ENCODE measurements at regions not wholly inside any gene's neighbourhood (a gene's known extent, or its start where the extent isn't known, plus 50 kb on each side); places are given as distances from the start of the nearest gene placed in this dataset.

DNA sequence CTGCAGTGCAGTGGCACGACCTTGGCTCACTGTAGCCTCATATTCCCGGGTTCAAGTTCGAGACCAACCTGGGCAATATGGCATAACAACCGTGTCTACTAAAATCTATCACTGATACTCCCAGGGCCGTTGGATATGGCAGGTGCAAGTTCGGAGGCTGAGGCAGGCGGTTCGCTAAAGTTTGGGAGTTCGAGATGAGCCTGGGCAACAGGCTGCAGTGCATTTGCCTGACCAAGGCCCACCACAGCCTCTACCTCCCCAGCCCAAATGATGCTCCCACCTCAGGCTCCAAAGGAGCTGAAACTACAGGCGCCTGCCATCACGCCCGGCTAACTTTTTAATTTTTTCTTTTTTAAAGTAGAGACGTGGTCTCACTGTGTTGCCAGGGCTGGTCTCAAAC lies 177.1 kb upstream of the ALG10B start:
- no peaks in the 10 kb centered on the region for H3K9me3 Mint-ChIP-seq (ENCODE audit: low read depth)
- DNase-seq (ENCODE audit: low spot score): no peak
- peaks cover 7% of the 10 kb centered on the region for H3K4me1 Mint-ChIP-seq (ENCODE audit: low read depth)
- H3K27me3 Mint-ChIP-seq (ENCODE audit: low read depth): no peaks in the 10 kb centered on the region
- no peak overlapping the region for H3K27ac Mint-ChIP-seq (ENCODE audit: unreplicated experiment)
- H3K4me3 Mint-ChIP-seq (ENCODE audit: unreplicated experiment): no peak overlapping the region
- TF ChIP-seq, protein P1, sequence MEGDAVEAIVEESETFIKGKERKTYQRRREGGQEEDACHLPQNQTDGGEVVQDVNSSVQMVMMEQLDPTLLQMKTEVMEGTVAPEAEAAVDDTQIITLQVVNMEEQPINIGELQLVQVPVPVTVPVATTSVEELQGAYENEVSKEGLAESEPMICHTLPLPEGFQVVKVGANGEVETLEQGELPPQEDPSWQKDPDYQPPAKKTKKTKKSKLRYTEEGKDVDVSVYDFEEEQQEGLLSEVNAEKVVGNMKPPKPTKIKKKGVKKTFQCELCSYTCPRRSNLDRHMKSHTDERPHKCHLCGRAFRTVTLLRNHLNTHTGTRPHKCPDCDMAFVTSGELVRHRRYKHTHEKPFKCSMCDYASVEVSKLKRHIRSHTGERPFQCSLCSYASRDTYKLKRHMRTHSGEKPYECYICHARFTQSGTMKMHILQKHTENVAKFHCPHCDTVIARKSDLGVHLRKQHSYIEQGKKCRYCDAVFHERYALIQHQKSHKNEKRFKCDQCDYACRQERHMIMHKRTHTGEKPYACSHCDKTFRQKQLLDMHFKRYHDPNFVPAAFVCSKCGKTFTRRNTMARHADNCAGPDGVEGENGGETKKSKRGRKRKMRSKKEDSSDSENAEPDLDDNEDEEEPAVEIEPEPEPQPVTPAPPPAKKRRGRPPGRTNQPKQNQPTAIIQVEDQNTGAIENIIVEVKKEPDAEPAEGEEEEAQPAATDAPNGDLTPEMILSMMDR (IDR thresholded peaks at IDR 0.05): no peak
- no peaks in the 10 kb centered on the region for H3K36me3 Mint-ChIP-seq (ENCODE audit: low read depth)

- H3K4me1 Mint-ChIP-seq (ENCODE audit: low read depth): peaks cover 7% of the 10 kb centered on the region
- H3K27me3 Mint-ChIP-seq (ENCODE audit: low read depth): no peaks in the 10 kb centered on the region
- H3K4me3 Mint-ChIP-seq (ENCODE audit: unreplicated experiment): no peak overlapping the region
- TF ChIP-seq, protein P1 (IDR thresholded peaks at IDR 0.05): no peak
- peaks cover 10% of the 10 kb centered on the region for H3K9me3 Mint-ChIP-seq (ENCODE audit: low read depth)
- no peaks in the 10 kb centered on the region for H3K36me3 Mint-ChIP-seq (ENCODE audit: low read depth)
- DNase-seq (ENCODE audit: low spot score): no peak
- no peak overlapping the region for H3K27ac Mint-ChIP-seq (ENCODE audit: unreplicated experiment)
These were observed 175.3 kb upstream of the ALG10B start for GRCh38 chr12:38141239-38141638.

GRCh38 chr12:38141861-38142260 lies 174.7 kb upstream of the ALG10B start:
- H3K4me3 Mint-ChIP-seq (ENCODE audit: unreplicated experiment): no peak overlapping the region
- DNase-seq (ENCODE audit: low spot score): no peak
- peaks cover 15% of the 10 kb centered on the region for H3K9me3 Mint-ChIP-seq (ENCODE audit: low read depth)
- peaks cover 7% of the 10 kb centered on the region for H3K4me1 Mint-ChIP-seq (ENCODE audit: low read depth)
- H3K27ac Mint-ChIP-seq (ENCODE audit: unreplicated experiment): no peak overlapping the region
- TF ChIP-seq, protein P1 (IDR thresholded peaks at IDR 0.05): no peak
- H3K27me3 Mint-ChIP-seq (ENCODE audit: low read depth): no peaks in the 10 kb centered on the region
- no peaks in the 10 kb centered on the region for H3K36me3 Mint-ChIP-seq (ENCODE audit: low read depth)

DNA sequence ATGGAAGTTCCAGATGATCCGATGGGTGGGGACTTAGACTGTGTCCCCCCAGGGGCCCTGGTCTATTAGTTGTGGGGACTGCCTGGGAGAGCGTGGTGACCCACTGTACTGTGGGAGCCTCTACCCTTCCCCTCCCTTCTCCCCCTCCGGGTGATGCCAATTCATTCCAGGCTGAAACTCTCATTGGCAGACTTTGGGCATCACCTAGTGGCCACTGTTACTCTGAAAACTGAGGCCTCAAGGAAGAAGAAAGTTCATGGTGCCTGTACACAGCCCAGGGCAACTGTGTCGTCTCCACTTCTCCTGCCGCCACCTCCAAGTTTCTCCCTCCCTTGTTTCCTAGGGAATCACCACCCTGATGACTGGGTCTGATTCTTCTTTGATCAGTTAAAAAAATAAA lies 173.6 kb upstream of the ALG10B start:
- Mint-ChIP-seq H3K36me3 (ENCODE audit: low read depth) (no peaks in the 10 kb centered on the region), H3K4me1 (ENCODE audit: low read depth) (peaks cover 7% of the 10 kb centered on the region), H3K27ac (ENCODE audit: unreplicated experiment) (no peak overlapping the region), H3K4me3 (ENCODE audit: unreplicated experiment) (no peak overlapping the region), H3K9me3 (ENCODE audit: low read depth) (peaks cover 24% of the 10 kb centered on the region), H3K27me3 (ENCODE audit: low read depth) (no peaks in the 10 kb centered on the region)
- no peak for DNase-seq (ENCODE audit: low spot score)
- TF ChIP-seq, protein P1 (IDR thresholded peaks at IDR 0.05): no peak

- TF ChIP-seq, protein P1 (IDR thresholded peaks at IDR 0.05): no peak
- Mint-ChIP-seq H3K36me3 (ENCODE audit: low read depth) (no peaks in the 10 kb centered on the region), H3K4me3 (ENCODE audit: unreplicated experiment) (no peak overlapping the region)
These were observed 172.5 kb upstream of the ALG10B start for GRCh38 chr12:38144049-38144448.

More at GRCh38 chr12:38144049-38144448, 172.5 kb upstream of the ALG10B start:
- Mint-ChIP-seq H3K27me3 (ENCODE audit: low read depth) (no peaks in the 10 kb centered on the region), H3K27ac (ENCODE audit: unreplicated experiment) (no peak overlapping the region), H3K9me3 (ENCODE audit: low read depth) (peaks cover 33% of the 10 kb centered on the region), H3K4me1 (ENCODE audit: low read depth) (no peaks in the 10 kb centered on the region)
- DNase-seq (ENCODE audit: low spot score): no peak

Measured in chondrocyte (in vitro differentiated cells).